ENCODE measurements at regions not wholly inside any gene's neighbourhood (a gene's known extent, or its start where the extent isn't known, plus 50 kb on each side); places are given as distances from the start of the nearest gene placed in this dataset.
"Not testable (repeated sequence)": the region's sequence is repeated elsewhere in the genome, so short reads cannot be mapped to it uniquely, and the experiment has no call there.

DNA sequence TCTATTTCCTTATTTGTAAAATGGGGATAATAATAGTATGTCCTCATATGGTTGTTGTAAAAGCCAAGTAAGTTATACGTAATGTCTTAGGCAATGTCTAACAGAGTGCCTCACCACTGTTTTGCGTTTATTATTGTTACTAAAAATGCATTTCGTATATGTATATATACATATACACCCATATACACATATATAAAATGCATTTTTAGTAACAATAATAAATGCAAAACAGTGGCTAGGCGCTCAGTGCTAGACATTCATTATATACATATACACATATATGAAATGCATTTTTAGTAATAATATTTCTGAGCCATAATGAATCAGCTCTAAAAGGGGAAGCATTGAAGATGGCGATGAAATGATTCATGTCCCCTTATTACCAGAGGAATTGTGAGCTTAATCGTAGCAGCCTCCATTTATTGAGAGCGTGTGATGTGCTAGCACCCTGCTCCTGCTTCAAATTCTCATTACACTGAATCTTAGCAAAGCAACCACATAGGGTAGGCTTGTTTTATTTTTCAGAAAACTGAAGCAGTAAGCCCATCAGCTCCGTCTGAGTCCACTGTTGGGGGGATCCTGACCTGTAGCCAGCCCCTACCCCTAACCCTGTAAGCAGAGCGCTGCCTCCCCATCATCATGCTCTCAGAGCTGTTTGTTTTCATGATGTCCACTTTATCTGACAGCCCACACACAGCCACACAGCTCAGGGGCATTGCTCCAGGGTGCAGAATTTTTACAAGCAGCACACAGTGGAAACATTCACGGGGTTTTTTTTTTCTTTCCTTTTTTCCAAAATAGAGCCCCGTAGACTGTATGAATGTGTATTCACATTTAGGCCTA lies 97.1 kb upstream of the NAV2 start:
- Mint-ChIP-seq H3K4me1 (no peaks in the 10 kb centered on the region), H3K27ac (no peak overlapping the region), H3K9me3 (peaks cover 8 to 13% (median 9%) of the 10 kb centered on the region in 3 donors), H3K36me3 (no peaks in the 10 kb centered on the region), H3K27me3 (no peaks in the 10 kb centered on the region), H3K4me3 (no peak overlapping the region)
- no peaks in the 10 kb centered on the region for H3K36me3 ChIP-seq (ENCODE audit: control insufficient read depth in 2 of 2, extremely low read depth in 1 of 2, insufficient read depth in 1 of 2, low read length in 1 of 2)
- no peak overlapping the region for H3K4me3 ChIP-seq (ENCODE audit: control insufficient read depth in 1 of 2, extremely low read depth in 1 of 2, low read length in 1 of 2)
- H3K9me3 ChIP-seq = no peaks in the 10 kb centered on the region
- H3K27ac ChIP-seq (ENCODE audit: low read length) = no peak overlapping the region
- CTCF ChIA-PET = no interaction called here
- ATAC-seq (replicated peaks in 1 of 4) (no peak), DNase-seq (no peak)
- no peaks in the 10 kb centered on the region for H3K4me1 ChIP-seq (ENCODE audit: control insufficient read depth in 1 of 2, extremely low read depth in 1 of 2, insufficient read depth in 2 of 2, low read length in 2 of 2)
- POLR2A ChIA-PET = no interaction called here
- peaks cover 0 to 4% of the 10 kb centered on the region in 2 experiments for H3K27me3 ChIP-seq (replicated peaks in 1 of 2; ENCODE audit: control insufficient read depth in 2 of 2, extremely low read depth in 1 of 2, insufficient read depth in 2 of 2, low read length in 1 of 2)
- WGBS (ENCODE audit: insufficient coverage) = 71% methylated on average over 2 of the region's 11 CpGs

DNA sequence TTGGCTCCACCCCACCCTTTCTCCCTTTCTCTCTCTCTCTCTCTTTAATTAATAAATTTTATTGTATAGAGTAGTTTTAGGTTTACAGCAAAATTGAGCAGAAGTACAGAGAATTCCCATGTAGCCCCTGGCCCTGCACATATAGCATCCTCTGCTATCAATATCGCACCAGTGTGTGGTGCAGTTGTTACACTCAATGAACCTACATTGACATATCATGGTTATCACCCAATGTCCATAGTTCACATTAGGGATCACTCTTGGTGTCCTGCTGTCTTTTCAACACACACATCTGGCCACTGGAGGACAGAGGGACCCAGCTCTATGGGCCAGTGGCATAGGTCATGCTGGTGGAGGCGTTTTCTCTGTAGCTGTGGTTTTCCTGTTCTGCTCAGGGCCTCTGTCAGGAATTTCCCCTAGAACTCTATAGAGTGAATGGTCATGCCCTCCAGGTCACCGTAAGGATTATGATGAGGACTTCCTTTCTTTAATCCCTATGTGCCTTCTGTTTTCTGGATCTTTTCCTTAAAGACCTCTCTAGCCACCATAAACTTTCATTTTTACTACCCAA lies 98.2 kb upstream of the NAV2 start:
- H3K27ac ChIP-seq (ENCODE audit: low read length) = no peak overlapping the region
- no peaks in the 10 kb centered on the region for H3K4me1 ChIP-seq (ENCODE audit: control insufficient read depth in 1 of 2, extremely low read depth in 1 of 2, insufficient read depth in 2 of 2, low read length in 2 of 2)
- Mint-ChIP-seq H3K4me1 (no peaks in the 10 kb centered on the region), H3K27ac (no peak overlapping the region), H3K9me3 (peaks cover 8 to 17% (median 9%) of the 10 kb centered on the region in 3 donors), H3K27me3 (no peaks in the 10 kb centered on the region), H3K4me3 (no peak overlapping the region), H3K36me3 (no peaks in the 10 kb centered on the region)
- H3K36me3 ChIP-seq (ENCODE audit: control insufficient read depth in 2 of 2, extremely low read depth in 1 of 2, insufficient read depth in 1 of 2, low read length in 1 of 2) = no peaks in the 10 kb centered on the region
- H3K27me3 ChIP-seq (replicated peaks in 1 of 2; ENCODE audit: control insufficient read depth in 2 of 2, extremely low read depth in 1 of 2, insufficient read depth in 2 of 2, low read length in 1 of 2) = peaks cover 0 to 5% of the 10 kb centered on the region in 2 experiments
- no peak overlapping the region for H3K4me3 ChIP-seq (ENCODE audit: control insufficient read depth in 1 of 2, extremely low read depth in 1 of 2, low read length in 1 of 2)
- no peaks in the 10 kb centered on the region for H3K9me3 ChIP-seq
- DNase-seq (no peak), ATAC-seq (replicated peaks in 1 of 4) (no peak)
- WGBS (ENCODE audit: insufficient coverage) = 100% methylated on average over 1 of the region's 3 CpGs
- ChIA-PET POLR2A (no interaction called here), CTCF (no interaction called here)

DNA sequence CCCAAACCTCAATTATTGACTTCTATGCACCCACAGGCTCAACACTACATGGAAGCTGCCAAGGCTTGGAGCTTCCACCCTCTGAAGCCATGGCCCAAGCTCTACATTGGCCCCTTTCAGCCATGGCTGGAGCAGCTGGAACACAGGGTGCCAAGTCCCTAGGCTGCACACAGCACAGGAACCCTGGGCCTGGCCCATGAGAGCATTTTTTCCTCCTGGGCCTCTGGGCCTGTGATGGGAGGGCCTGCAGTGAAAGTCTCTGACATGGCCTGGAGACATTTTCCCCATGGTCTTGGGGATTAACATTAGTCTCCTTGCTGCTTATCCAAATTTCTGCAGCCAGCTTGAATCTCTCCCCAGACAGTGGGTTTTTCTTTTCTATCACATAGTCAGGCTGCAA lies 100.6 kb upstream of the NAV2 start:
- H3K27ac ChIP-seq (ENCODE audit: low read length); POLR2A ChIA-PET: not testable (repeated sequence)
- peaks cover 4 to 12% of the 10 kb centered on the region in 2 donors for H3K27me3 Mint-ChIP-seq

DNA sequence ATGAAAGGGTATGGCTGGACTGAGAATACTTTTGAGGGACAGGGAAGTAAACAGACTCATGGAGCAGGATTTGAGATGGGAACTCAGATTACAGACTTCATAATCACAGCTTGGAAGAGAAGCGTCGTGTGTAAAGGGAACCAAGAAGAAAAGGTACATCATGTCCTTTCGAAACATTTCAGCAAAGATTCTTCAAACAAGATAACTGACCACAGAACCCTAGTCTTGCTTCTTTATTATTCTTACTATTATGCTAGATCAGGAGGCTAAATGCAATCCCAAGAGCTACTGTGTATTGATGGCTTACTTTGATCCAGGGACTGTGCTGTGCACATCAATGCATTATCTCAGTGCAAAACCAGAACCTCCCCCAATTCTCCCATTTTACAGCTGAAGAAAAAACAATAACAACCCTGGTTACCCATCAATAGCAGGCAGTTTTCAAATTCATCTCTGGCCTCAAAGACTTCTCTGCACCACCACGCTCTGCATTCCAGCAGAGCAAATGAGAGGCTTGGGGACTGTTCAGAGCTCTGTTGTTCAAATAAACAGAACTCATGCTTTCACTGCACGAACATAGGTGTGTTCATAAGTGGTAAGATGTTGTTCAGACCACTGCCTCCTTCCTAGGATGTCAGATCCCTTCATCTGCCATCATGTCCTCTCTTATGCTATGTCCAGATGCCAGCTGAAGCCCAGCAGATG lies 104.8 kb upstream of the NAV2 start:
- ChIA-PET CTCF (interaction anchor here in 1 of 2 donors (1.1 kb wide), 1 partner anchor 47 kb away, joined by 3 read pairs; no protein-coding TSS in a partner anchor), POLR2A (no interaction called here)
- H3K4me3 ChIP-seq (ENCODE audit: control insufficient read depth in 1 of 2, extremely low read depth in 1 of 2, low read length in 1 of 2) = no peak overlapping the region

More for the DNA sequence above, 100.6 kb upstream of the NAV2 start:
- ATAC-seq (replicated peaks in 1 of 4); H3K4me3 Mint-ChIP-seq; DNase-seq; H3K36me3 Mint-ChIP-seq; H3K36me3 ChIP-seq (ENCODE audit: control insufficient read depth in 2 of 2, extremely low read depth in 1 of 2, insufficient read depth in 1 of 2, low read length in 1 of 2); H3K9me3 ChIP-seq; H3K27ac Mint-ChIP-seq; H3K4me1 Mint-ChIP-seq; H3K4me1 ChIP-seq (ENCODE audit: control insufficient read depth in 1 of 2, extremely low read depth in 1 of 2, insufficient read depth in 2 of 2, low read length in 2 of 2); CTCF ChIA-PET; H3K27me3 ChIP-seq (replicated peaks in 1 of 2; ENCODE audit: control insufficient read depth in 2 of 2, extremely low read depth in 1 of 2, insufficient read depth in 2 of 2, low read length in 1 of 2); H3K4me3 ChIP-seq (ENCODE audit: control insufficient read depth in 1 of 2, extremely low read depth in 1 of 2, low read length in 1 of 2): not testable (repeated sequence)
- peaks cover 8 to 13% (median 9%) of the 10 kb centered on the region in 3 donors for H3K9me3 Mint-ChIP-seq

DNA sequence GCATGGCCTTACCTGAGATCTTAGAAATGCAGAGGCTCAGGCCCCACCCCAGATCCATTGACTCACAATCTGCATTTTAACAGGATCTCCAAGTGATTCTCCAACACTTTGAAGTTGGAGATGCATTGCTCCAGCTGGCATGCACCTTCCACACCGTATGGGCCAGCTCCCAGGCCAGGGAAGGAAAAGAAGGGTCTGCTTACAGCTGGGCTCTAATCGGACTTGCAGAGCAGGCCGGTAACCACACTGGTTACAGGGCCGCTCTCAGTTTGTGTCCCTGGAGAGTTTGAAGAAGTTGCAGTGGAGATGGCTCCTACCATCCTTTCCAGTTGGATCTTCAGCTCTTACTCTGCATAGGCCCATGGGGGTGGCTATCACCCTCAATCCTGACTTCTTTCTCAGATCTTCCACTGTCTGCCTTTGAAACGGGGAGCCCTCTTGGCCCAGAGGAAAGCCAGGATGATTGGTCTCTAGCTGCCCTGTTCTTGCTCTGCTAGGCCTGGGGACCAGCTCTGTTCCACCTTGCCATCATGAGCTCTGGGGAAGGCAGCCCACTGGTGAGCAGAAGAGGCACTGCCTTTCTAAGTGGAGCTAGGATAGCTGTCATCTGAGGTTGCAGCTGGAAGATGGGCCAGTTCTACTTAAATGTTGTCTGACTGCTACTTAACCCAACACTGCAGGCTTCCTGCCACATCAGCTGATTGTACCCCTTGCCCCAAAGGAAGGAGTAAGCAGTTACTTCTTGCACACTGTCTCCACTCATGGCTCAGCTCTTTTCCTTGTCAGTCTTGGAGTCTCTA lies 105.6 kb upstream of the NAV2 start:
- Mint-ChIP-seq H3K4me3 (no peak overlapping the region), H3K27me3 (peaks cover 20 to 22% of the 10 kb centered on the region in 2 donors), H3K36me3 (no peaks in the 10 kb centered on the region), H3K9me3 (peaks cover 3 to 23% (median 10%) of the 10 kb centered on the region in 3 donors), H3K4me1 (no peaks in the 10 kb centered on the region), H3K27ac (no peak overlapping the region)
- WGBS (ENCODE audit: insufficient coverage) = 79% methylated on average over 5 of the region's 5 CpGs
- Histone ChIP-seq H3K36me3 (ENCODE audit: control insufficient read depth in 2 of 2, extremely low read depth in 1 of 2, insufficient read depth in 1 of 2, low read length in 1 of 2) (no peaks in the 10 kb centered on the region), H3K4me1 (ENCODE audit: control insufficient read depth in 1 of 2, extremely low read depth in 1 of 2, insufficient read depth in 2 of 2, low read length in 2 of 2) (no peaks in the 10 kb centered on the region), H3K27ac (ENCODE audit: low read length) (no peak overlapping the region), H3K4me3 (ENCODE audit: control insufficient read depth in 1 of 2, extremely low read depth in 1 of 2, low read length in 1 of 2) (no peak overlapping the region), H3K9me3 (no peaks in the 10 kb centered on the region), H3K27me3 (replicated peaks in 1 of 2; ENCODE audit: control insufficient read depth in 2 of 2, extremely low read depth in 1 of 2, insufficient read depth in 2 of 2, low read length in 1 of 2) (peaks cover 0 to 9% of the 10 kb centered on the region in 2 experiments)
- ATAC-seq (replicated peaks in 1 of 4) (no peak), DNase-seq (no peak)
- ChIA-PET POLR2A (no interaction called here), CTCF (interaction anchor here in 1 of 2 donors (1.1 kb wide), 1 partner anchor 47 kb away, joined by 3 read pairs; no protein-coding TSS in a partner anchor)

More for the DNA sequence above, 104.8 kb upstream of the NAV2 start:
- H3K36me3 Mint-ChIP-seq = no peaks in the 10 kb centered on the region
- H3K27me3 Mint-ChIP-seq = peaks cover 17 to 20% of the 10 kb centered on the region in 2 donors
- H3K4me1 ChIP-seq (ENCODE audit: control insufficient read depth in 1 of 2, extremely low read depth in 1 of 2, insufficient read depth in 2 of 2, low read length in 2 of 2) = no peaks in the 10 kb centered on the region
- no CpG with 5 or more reads among the region's 5 CpGs for WGBS (ENCODE audit: insufficient coverage)
- H3K9me3 Mint-ChIP-seq = peaks cover 9 to 26% (median 17%) of the 10 kb centered on the region in 3 donors
- H3K27ac Mint-ChIP-seq = no peak overlapping the region
- H3K27ac ChIP-seq (ENCODE audit: low read length) = no peak overlapping the region
- H3K4me3 Mint-ChIP-seq = no peak overlapping the region
- H3K36me3 ChIP-seq (ENCODE audit: control insufficient read depth in 2 of 2, extremely low read depth in 1 of 2, insufficient read depth in 1 of 2, low read length in 1 of 2) = no peaks in the 10 kb centered on the region
- no peaks in the 10 kb centered on the region for H3K4me1 Mint-ChIP-seq
- no peaks in the 10 kb centered on the region for H3K9me3 ChIP-seq
- DNase-seq = no peak
- peaks cover 0 to 6% of the 10 kb centered on the region in 2 experiments for H3K27me3 ChIP-seq (replicated peaks in 1 of 2; ENCODE audit: control insufficient read depth in 2 of 2, extremely low read depth in 1 of 2, insufficient read depth in 2 of 2, low read length in 1 of 2)
- no peak for ATAC-seq (replicated peaks in 1 of 4)
